ENCODE measurements at regions not wholly inside any gene's neighbourhood (a gene's known extent, or its start where the extent isn't known, plus 50 kb on each side); places are given as distances from the start of the nearest gene placed in this dataset.
"Not testable (repeated sequence)": the region's sequence is repeated elsewhere in the genome, so short reads cannot be mapped to it uniquely, and the experiment has no call there.

- DNase-seq = no peak
Observed at GRCh38 chr5:168088410-168089173, 202.9 kb upstream of the WWC1 start.

- DNase-seq = no peak
Observed at GRCh38 chr5:168089201-168089887, 202.1 kb upstream of the WWC1 start.

- DNase-seq = no peak
Observed at GRCh38 chr5:168092209-168093185, 198.9 kb upstream of the WWC1 start.

GRCh38 chr5:168093200-168093910 lies 198.1 kb upstream of the WWC1 start:
- DNase-seq = no peak

GRCh38 chr5:168096525-168096924 lies 194.9 kb upstream of the WWC1 start:
- no peak for DNase-seq

- DNase-seq = no peak
Observed at GRCh38 chr5:168097876-168098653, 193.4 kb upstream of the WWC1 start.

- no peak for DNase-seq
Observed at GRCh38 chr5:168101352-168101751, 190.1 kb upstream of the WWC1 start.

- DNase-seq = not testable (repeated sequence)
Observed at GRCh38 chr5:168103018-168103417, 188.4 kb upstream of the WWC1 start.

- no peak for DNase-seq
Observed at GRCh38 chr5:168104350-168104749, 187.1 kb upstream of the WWC1 start.

GRCh38 chr5:168104811-168105481 lies 186.5 kb upstream of the WWC1 start:
- no peak for DNase-seq

- no peak for DNase-seq
Observed at GRCh38 chr5:168106008-168106761, 185.3 kb upstream of the WWC1 start.

- DNase-seq = no peak
Observed at GRCh38 chr5:168109441-168109840, 182.0 kb upstream of the WWC1 start.

GRCh38 chr5:168110384-168110783 lies 181.1 kb upstream of the WWC1 start:
- DNase-seq = no peak

GRCh38 chr5:168110870-168111832 lies 180.3 kb upstream of the WWC1 start:
- DNase-seq = no peak

GRCh38 chr5:168114444-168115017 lies 176.9 kb upstream of the WWC1 start:
- peak; percentile 58 to 63 for DNase-seq

- no peak for DNase-seq
Observed at GRCh38 chr5:168117469-168117868, 174.0 kb upstream of the WWC1 start.

GRCh38 chr5:168118042-168118668 lies 173.3 kb upstream of the WWC1 start:
- DNase-seq = no peak
